ENCODE measurements at regions not wholly inside any gene's neighbourhood (a gene's known extent, or its start where the extent isn't known, plus 50 kb on each side); places are given as distances from the start of the nearest gene placed in this dataset.

DNA sequence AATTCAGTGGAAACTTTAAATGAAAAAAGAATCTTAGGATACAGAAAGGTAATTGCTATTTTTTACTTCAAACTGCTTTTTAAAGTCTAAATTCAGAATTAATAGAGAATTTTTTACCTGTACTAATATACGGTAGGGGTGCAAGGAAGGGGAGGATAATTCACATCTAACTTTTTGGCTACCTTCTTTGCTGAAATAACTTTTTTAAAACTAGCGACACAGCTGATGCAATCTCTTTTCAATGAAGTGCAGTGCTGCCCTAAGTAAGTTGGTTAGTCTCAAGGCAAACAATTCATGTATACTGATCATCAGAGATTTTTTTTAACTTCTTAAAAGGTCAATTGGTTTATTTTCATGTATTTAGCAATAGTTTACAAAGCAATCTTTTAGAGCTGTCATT is 119.8 kb downstream of the NEDD1 start:
- no peak overlapping the region for H3K27ac ChIP-seq
- TF ChIP-seq, protein P1, sequence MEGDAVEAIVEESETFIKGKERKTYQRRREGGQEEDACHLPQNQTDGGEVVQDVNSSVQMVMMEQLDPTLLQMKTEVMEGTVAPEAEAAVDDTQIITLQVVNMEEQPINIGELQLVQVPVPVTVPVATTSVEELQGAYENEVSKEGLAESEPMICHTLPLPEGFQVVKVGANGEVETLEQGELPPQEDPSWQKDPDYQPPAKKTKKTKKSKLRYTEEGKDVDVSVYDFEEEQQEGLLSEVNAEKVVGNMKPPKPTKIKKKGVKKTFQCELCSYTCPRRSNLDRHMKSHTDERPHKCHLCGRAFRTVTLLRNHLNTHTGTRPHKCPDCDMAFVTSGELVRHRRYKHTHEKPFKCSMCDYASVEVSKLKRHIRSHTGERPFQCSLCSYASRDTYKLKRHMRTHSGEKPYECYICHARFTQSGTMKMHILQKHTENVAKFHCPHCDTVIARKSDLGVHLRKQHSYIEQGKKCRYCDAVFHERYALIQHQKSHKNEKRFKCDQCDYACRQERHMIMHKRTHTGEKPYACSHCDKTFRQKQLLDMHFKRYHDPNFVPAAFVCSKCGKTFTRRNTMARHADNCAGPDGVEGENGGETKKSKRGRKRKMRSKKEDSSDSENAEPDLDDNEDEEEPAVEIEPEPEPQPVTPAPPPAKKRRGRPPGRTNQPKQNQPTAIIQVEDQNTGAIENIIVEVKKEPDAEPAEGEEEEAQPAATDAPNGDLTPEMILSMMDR (conservative IDR thresholded peaks at IDR 0.05): no peak

DNA sequence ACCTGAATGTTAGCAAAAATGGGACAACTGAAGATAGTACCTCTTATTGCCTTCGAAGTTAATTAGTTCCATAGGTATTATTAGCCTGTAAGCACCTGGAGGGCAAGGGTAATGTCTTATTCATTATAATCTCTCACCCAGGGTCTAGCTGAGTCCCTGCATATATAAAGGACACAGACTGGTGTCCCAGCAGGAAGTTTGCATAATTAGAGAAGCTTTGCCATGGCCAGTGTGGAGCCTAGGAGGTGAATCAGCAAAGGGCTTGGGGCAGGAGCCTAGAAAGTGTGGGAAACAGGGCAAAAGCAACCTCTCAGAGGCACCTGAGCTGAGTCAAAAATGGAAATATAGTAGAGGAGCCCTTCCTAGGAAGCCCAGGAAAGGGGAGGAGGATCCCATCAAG is 120.4 kb downstream of the NEDD1 start:
- TF ChIP-seq, protein P1 (conservative IDR thresholded peaks at IDR 0.05): no peak
- H3K27ac ChIP-seq: no peak overlapping the region

DNA sequence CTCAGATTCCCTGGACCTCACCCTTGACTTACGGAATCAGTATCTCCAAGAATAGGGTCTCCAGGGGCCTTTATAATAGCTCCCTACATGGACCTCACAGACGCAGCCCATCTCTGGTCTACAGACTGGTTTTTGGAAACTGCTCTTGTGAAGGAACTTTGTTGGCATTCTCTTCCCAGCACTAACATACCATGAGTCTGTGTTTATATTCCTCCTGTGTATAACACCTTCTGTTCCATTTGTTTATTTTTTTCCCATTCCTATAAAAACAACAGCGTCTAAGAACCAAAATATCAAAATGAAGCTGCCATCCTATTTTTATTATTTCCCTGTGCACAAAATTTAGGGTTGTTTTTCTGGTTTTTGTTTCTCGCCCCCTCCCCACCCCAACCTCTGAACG is 131.1 kb downstream of the NEDD1 start:
- TF ChIP-seq, protein P1 (conservative IDR thresholded peaks at IDR 0.05): no peak
- H3K27ac ChIP-seq: no peak overlapping the region

DNA sequence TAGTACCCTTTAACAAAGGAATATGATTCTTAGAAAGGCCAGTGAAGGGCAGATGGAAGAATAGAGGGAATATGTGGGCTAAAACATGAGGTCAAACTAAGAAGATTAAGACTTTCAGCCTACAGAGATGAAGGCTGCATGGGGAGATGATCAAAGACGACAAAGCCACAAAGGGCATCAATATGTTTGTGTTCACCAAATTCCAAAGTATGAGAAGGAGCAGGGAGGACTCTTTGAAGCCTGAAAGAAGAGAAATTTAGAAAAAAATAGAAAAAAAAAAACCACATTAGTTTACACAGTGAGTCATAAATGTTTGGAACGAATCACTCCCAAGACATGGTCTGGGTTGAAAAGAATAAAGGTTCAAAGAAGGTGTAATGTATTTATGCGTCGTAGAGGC is 131.8 kb downstream of the NEDD1 start:
- TF ChIP-seq, protein P1 (conservative IDR thresholded peaks at IDR 0.05): no peak
- H3K27ac ChIP-seq: no peak overlapping the region

DNA sequence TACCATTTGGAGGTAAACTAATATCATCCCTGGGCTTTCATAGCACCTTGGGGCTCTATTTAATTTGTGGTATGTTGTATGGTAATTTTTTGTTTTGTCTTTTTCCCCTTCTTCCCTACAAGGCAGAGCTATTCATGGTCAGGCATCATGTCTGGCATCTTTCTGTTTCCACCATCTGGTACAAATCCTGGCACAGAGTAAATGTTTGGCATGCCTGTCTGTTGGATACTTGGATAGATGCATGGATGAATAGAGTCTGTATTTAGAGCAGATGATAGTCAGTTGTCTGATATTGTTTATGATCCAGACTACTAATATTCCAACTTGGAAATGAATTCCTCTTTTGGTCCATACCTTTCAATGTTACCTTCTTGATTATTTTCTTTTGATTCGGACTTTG is 139.8 kb downstream of the NEDD1 start:
- H3K27ac ChIP-seq: no peak overlapping the region
- TF ChIP-seq, protein P1 (conservative IDR thresholded peaks at IDR 0.05): no peak

DNA sequence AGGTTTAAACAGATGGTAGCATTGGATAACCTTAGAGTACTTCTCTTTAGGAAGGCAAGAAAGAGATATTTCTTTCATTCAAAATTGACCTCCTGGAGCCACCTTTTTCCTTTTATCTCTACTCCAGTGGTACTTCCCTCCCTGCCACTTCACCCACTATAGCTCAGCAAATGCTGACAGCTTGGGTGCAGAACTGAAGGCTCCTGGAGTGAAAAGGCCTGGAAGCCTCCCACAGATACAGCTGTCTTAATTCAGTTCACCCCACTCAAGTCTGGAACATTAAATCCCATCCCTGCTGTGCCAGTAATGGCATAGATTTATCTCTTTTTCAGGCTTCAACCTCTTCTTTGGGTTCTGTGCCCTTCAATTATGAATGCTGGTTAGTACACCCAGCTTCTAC is 140.3 kb downstream of the NEDD1 start:
- no peak overlapping the region for H3K27ac ChIP-seq
- TF ChIP-seq, protein P1 (conservative IDR thresholded peaks at IDR 0.05): no peak

DNA sequence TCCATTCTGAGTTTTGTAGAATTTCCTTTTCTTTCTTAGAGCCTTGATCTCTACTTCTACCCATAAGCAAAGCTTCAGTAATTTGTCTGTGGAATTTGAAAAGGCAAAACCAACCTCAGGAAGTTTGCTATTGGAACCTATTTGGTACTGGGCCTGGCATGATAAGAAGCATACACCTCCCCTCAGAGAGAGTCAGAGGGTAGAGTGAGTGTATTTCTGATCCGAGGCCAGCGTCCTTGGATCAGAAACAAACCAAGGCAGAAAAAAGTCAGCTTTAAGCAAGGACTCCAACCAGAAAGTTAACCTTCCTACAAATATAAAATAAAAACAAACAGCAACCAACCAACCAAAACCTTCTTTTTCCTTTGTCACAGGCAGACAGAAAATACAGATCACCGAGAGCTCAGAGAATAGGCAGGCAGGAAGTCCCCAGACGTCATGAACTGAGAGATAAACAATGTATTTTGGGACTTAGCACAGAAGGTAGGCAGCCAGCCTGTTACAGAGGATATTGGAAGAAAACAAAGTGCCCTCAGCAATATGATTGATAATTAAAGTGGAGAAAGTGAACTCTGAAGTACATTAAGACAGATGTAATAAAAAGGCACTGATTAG is 141.5 kb downstream of the NEDD1 start:
- TF ChIP-seq, protein P1 (conservative IDR thresholded peaks at IDR 0.05): no peak
- no peak overlapping the region for H3K27ac ChIP-seq
